T-helper 17 cell (primary cell): ENCODE measurements at regions not wholly inside any gene's neighbourhood (a gene's known extent, or its start where the extent isn't known, plus 50 kb on each side); places are given as distances from the start of the nearest gene placed in this dataset.

ENCODE experiments used
- ATAC-seq: fragments of 150-1000 bp; cut with Tn5 transposase; 2 replicates; pipeline ENCODE4 v1.10.0; 2021; ENCODE audit warnings: mild to moderate bottlenecking, moderate library complexity
- DNase-seq, 3 donors: peaks; one replicate each; pipeline versions ENCODE4 v3.0.0 to v3.0.0-alpha.2; 2020 to 2021
- H3K9me3 ChIP-seq: one replicate; pipeline ENCODE4 v1.7.0; 2013; ENCODE audit warnings: low read length, mild to moderate bottlenecking; ENCODE audit not compliant: control insufficient read depth, poor library complexity, severe bottlenecking
- H3K27ac Mint-ChIP-seq: one replicate; pipeline ENCODE4 v1.8.0; 2022; ENCODE audit warnings: mild to moderate bottlenecking, moderate library complexity, mixed read lengths
- H3K27me3 Mint-ChIP-seq: one replicate; pipeline ENCODE4 v1.8.0; 2022; ENCODE audit warnings: mixed read lengths
- H3K36me3 Mint-ChIP-seq: one replicate; pipeline ENCODE4 v1.8.0; 2022; ENCODE audit warnings: low read depth, mixed read lengths
- H3K4me1 Mint-ChIP-seq: one replicate; pipeline ENCODE4 v1.8.0; 2022; ENCODE audit warnings: mild to moderate bottlenecking, mixed read lengths
- H3K4me3 Mint-ChIP-seq: one replicate; pipeline ENCODE4 v1.8.0; 2022; ENCODE audit warnings: mild to moderate bottlenecking, moderate library complexity, mixed read lengths

GRCh38 chr4:41384992-41385391, 128.3 kb downstream of the UCHL1 start:
- no peaks in the 10 kb centered on the region for H3K9me3 ChIP-seq
- DNase-seq (no peak), ATAC-seq (no peak)
- Mint-ChIP-seq H3K27me3 (no peaks in the 10 kb centered on the region), H3K27ac (no peak overlapping the region), H3K36me3 (no peaks in the 10 kb centered on the region), H3K4me1 (no peaks in the 10 kb centered on the region), H3K4me3 (no peak overlapping the region)

GRCh38 chr4:41385481-41385880, 128.8 kb downstream of the UCHL1 start:
- H3K4me1 Mint-ChIP-seq = no peaks in the 10 kb centered on the region
- no peaks in the 10 kb centered on the region for H3K9me3 ChIP-seq
- H3K27me3 Mint-ChIP-seq = no peaks in the 10 kb centered on the region
- no peak overlapping the region for H3K4me3 Mint-ChIP-seq
- H3K27ac Mint-ChIP-seq = no peak overlapping the region
- H3K36me3 Mint-ChIP-seq = no peaks in the 10 kb centered on the region
- ATAC-seq (no peak), DNase-seq (no peak)

GRCh38 chr4:41388080-41388479, 131.4 kb downstream of the UCHL1 start:
- ATAC-seq = no peak
- no peaks in the 10 kb centered on the region for H3K9me3 ChIP-seq
- H3K4me3 Mint-ChIP-seq = no peak overlapping the region
- no peak for DNase-seq
- no peaks in the 10 kb centered on the region for H3K4me1 Mint-ChIP-seq
- no peak overlapping the region for H3K27ac Mint-ChIP-seq
- H3K27me3 Mint-ChIP-seq = no peaks in the 10 kb centered on the region
- H3K36me3 Mint-ChIP-seq = no peaks in the 10 kb centered on the region

- DNase-seq = no peak
- Mint-ChIP-seq H3K36me3 (no peaks in the 10 kb centered on the region), H3K4me1 (no peaks in the 10 kb centered on the region), H3K4me3 (no peak overlapping the region), H3K27me3 (no peaks in the 10 kb centered on the region), H3K27ac (no peak overlapping the region)
- H3K9me3 ChIP-seq = no peaks in the 10 kb centered on the region
- no peak for ATAC-seq
These were observed 132.6 kb downstream of the UCHL1 start for GRCh38 chr4:41389356-41389755.

- Mint-ChIP-seq H3K4me1 (no peaks in the 10 kb centered on the region), H3K4me3 (no peak overlapping the region), H3K27me3 (no peaks in the 10 kb centered on the region), H3K36me3 (no peaks in the 10 kb centered on the region), H3K27ac (no peak overlapping the region)
- ATAC-seq (no peak), DNase-seq (no peak)
- no peaks in the 10 kb centered on the region for H3K9me3 ChIP-seq
These were observed 133.9 kb downstream of the UCHL1 start for GRCh38 chr4:41390661-41391060.

GRCh38 chr4:41391271-41391670, 134.5 kb downstream of the UCHL1 start:
- H3K27ac Mint-ChIP-seq = no peak overlapping the region
- ATAC-seq = no peak
- H3K36me3 Mint-ChIP-seq = no peaks in the 10 kb centered on the region
- no peaks in the 10 kb centered on the region for H3K4me1 Mint-ChIP-seq
- H3K4me3 Mint-ChIP-seq = no peak overlapping the region
- H3K9me3 ChIP-seq = no peaks in the 10 kb centered on the region
- H3K27me3 Mint-ChIP-seq = no peaks in the 10 kb centered on the region
- DNase-seq = no peak

- DNase-seq = no peak
- Mint-ChIP-seq H3K4me3 (no peak overlapping the region), H3K27me3 (no peaks in the 10 kb centered on the region), H3K27ac (no peak overlapping the region), H3K4me1 (no peaks in the 10 kb centered on the region), H3K36me3 (no peaks in the 10 kb centered on the region)
- ATAC-seq = no peak
- H3K9me3 ChIP-seq = no peaks in the 10 kb centered on the region
These were observed 137.8 kb downstream of the UCHL1 start for GRCh38 chr4:41394481-41394894.

GRCh38 chr4:41396214-41396613, 139.5 kb downstream of the UCHL1 start:
- H3K9me3 ChIP-seq = no peaks in the 10 kb centered on the region
- Mint-ChIP-seq H3K4me1 (no peaks in the 10 kb centered on the region), H3K27ac (no peak overlapping the region), H3K4me3 (no peak overlapping the region), H3K36me3 (no peaks in the 10 kb centered on the region), H3K27me3 (no peaks in the 10 kb centered on the region)
- DNase-seq = no peak
- no peak for ATAC-seq

- H3K9me3 ChIP-seq = no peaks in the 10 kb centered on the region
- Mint-ChIP-seq H3K36me3 (no peaks in the 10 kb centered on the region), H3K27me3 (no peaks in the 10 kb centered on the region), H3K4me1 (no peaks in the 10 kb centered on the region), H3K27ac (no peak overlapping the region), H3K4me3 (no peak overlapping the region)
- ATAC-seq (no peak), DNase-seq (no peak)
These were observed 140.1 kb downstream of the UCHL1 start for GRCh38 chr4:41396869-41397268.

- Mint-ChIP-seq H3K4me3 (no peak overlapping the region), H3K36me3 (no peaks in the 10 kb centered on the region), H3K27ac (no peak overlapping the region), H3K27me3 (no peaks in the 10 kb centered on the region), H3K4me1 (no peaks in the 10 kb centered on the region)
- DNase-seq = no peak
- ATAC-seq = no peak
- H3K9me3 ChIP-seq = no peaks in the 10 kb centered on the region
These were observed 138.7 kb upstream of the LIMCH1 start for GRCh38 chr4:41399231-41399630.

- no peaks in the 10 kb centered on the region for H3K27me3 Mint-ChIP-seq
- no peaks in the 10 kb centered on the region for H3K4me1 Mint-ChIP-seq
- ATAC-seq (no peak), DNase-seq (no peak)
- H3K4me3 Mint-ChIP-seq = no peak overlapping the region
- no peak overlapping the region for H3K27ac Mint-ChIP-seq
- H3K36me3 Mint-ChIP-seq = no peaks in the 10 kb centered on the region
- H3K9me3 ChIP-seq = no peaks in the 10 kb centered on the region
These were observed 137.7 kb upstream of the LIMCH1 start for GRCh38 chr4:41400296-41400695.

GRCh38 chr4:41405464-41406112, 132.4 kb upstream of the LIMCH1 start:
- ATAC-seq (no peak), DNase-seq (no peak)
- H3K9me3 ChIP-seq = no peaks in the 10 kb centered on the region
- H3K27ac Mint-ChIP-seq = no peak overlapping the region
- H3K4me1 Mint-ChIP-seq = no peaks in the 10 kb centered on the region
- no peak overlapping the region for H3K4me3 Mint-ChIP-seq
- no peaks in the 10 kb centered on the region for H3K36me3 Mint-ChIP-seq
- H3K27me3 Mint-ChIP-seq = no peaks in the 10 kb centered on the region

GRCh38 chr4:41406113-41406516, 131.8 kb upstream of the LIMCH1 start:
- no peak for DNase-seq
- ATAC-seq = no peak
- Mint-ChIP-seq H3K27ac (no peak overlapping the region), H3K4me3 (no peak overlapping the region), H3K27me3 (no peaks in the 10 kb centered on the region), H3K36me3 (no peaks in the 10 kb centered on the region), H3K4me1 (no peaks in the 10 kb centered on the region)
- no peaks in the 10 kb centered on the region for H3K9me3 ChIP-seq

- Mint-ChIP-seq H3K27me3 (no peaks in the 10 kb centered on the region), H3K4me1 (no peaks in the 10 kb centered on the region), H3K27ac (no peak overlapping the region), H3K4me3 (no peak overlapping the region), H3K36me3 (no peaks in the 10 kb centered on the region)
- DNase-seq (no peak), ATAC-seq (no peak)
- H3K9me3 ChIP-seq = no peaks in the 10 kb centered on the region
These were observed 129.8 kb upstream of the LIMCH1 start for GRCh38 chr4:41408150-41408549.
